Keratinocyte (primary cell): ENCODE measurements at regions not wholly inside any gene's neighbourhood (a gene's known extent, or its start where the extent isn't known, plus 50 kb on each side); places are given as distances from the start of the nearest gene placed in this dataset.

ENCODE experiments used
- DNase-seq: peaks from one replicate; pipeline ENCODE4 v3.0.0-alpha.2; 2011; ENCODE audit warnings: low read depth, missing footprints, low spot score
- FAIRE-seq: peaks from 2 replicates; lab custom pipeline; 2011; peaks lifted over from hg19 to GRCh38; lab: Jason Lieb, UNC
- H2AFZ ChIP-seq: 2 replicates; pipeline ENCODE4 v1.6.0; 2012; ENCODE audit warnings: low read length, control low read depth, inconsistent platforms; ENCODE audit not compliant: control insufficient read depth
- H3K27ac ChIP-seq: 2 replicates; pipeline ENCODE4 v1.5.1; 2011; ENCODE audit warnings: low read length; ENCODE audit not compliant: control insufficient read depth, insufficient read depth
- H3K27me3 ChIP-seq: 3 replicates; pipeline ENCODE4 v1.6.0; 2011; ENCODE audit warnings: low read length; ENCODE audit not compliant: control insufficient read depth, insufficient read depth; ENCODE audit errors: extremely low read depth
- H3K36me3 ChIP-seq, 2 experiments: 2 replicates in 1 of 2; 3 replicates in 1 of 2; pipeline ENCODE4 v1.5.1; 2011; ENCODE audit warnings: low read length in 2 of 2, mild to moderate bottlenecking in 1 of 2; ENCODE audit not compliant: control insufficient read depth in 2 of 2, insufficient read depth in 2 of 2; ENCODE audit errors: extremely low read depth in 1 of 2
- H3K4me1 ChIP-seq: 3 replicates; pipeline ENCODE4 v1.5.1; 2011; ENCODE audit warnings: low read length; ENCODE audit not compliant: control insufficient read depth, insufficient read depth; ENCODE audit errors: extremely low read depth
- H3K4me2 ChIP-seq: 3 replicates; pipeline ENCODE4 v1.6.0; 2011; ENCODE audit warnings: low read depth, low read length; ENCODE audit not compliant: control insufficient read depth, insufficient read depth; ENCODE audit errors: extremely low read depth
- H3K4me3 ChIP-seq, 3 experiments: fragments of 200-600 bp in 1 of 3; sonication (generic) in 1 of 3; 2 replicates in 2 of 3; 3 replicates in 1 of 3; pipeline ENCODE4 v1.5.1; 2011 to 2016; ENCODE audit warnings: low read length in 3 of 3, mild to moderate bottlenecking in 3 of 3, control low read depth in 2 of 3, inconsistent platforms in 1 of 3, low read depth in 1 of 3, mixed read lengths in 1 of 3, mixed run types in 1 of 3, moderate library complexity in 1 of 3; ENCODE audit not compliant: control insufficient read depth in 2 of 3, insufficient read depth in 2 of 3; ENCODE audit errors: extremely low read depth in 1 of 3
- H3K79me2 ChIP-seq: 2 replicates; pipeline ENCODE4 v1.6.0; 2012; ENCODE audit warnings: low read length; ENCODE audit not compliant: control insufficient read depth, insufficient read depth
- H3K9ac ChIP-seq: 3 replicates; pipeline ENCODE4 v1.6.0; 2011; ENCODE audit warnings: low read length; ENCODE audit not compliant: control insufficient read depth, insufficient read depth; ENCODE audit errors: extremely low read depth
- H3K9me1 ChIP-seq: 3 replicates; pipeline ENCODE4 v1.6.0; 2011; ENCODE audit warnings: low read length; ENCODE audit not compliant: control insufficient read depth, insufficient read depth; ENCODE audit errors: extremely low read depth
- H3K9me3 ChIP-seq: 2 replicates; pipeline ENCODE4 v1.5.1; 2012; ENCODE audit warnings: low read depth, low read length; ENCODE audit not compliant: control insufficient read depth
- H4K20me1 ChIP-seq: 3 replicates; pipeline ENCODE4 v1.6.0; 2011; ENCODE audit warnings: low read length; ENCODE audit not compliant: control insufficient read depth, insufficient read depth; ENCODE audit errors: extremely low read depth
- EZH2 ChIP-seq: IDR thresholded peaks from one replicate; pipeline ENCODE4 v1.6.1; 2012; ENCODE audit warnings: inconsistent platforms, mild to moderate bottlenecking, low read length, moderate library complexity
- dilution Hi-C: fragments of 300-500 bp; cut with MboI; formaldehyde crosslinking; loops from one replicate; pipeline ENCODE4 v1.7.0; 2020; ENCODE audit warnings: low sequenced_read_pairs; ENCODE audit not compliant: extremely low pct_ligation_motif_present
- TF ChIP-seq, protein P1 (sequence below), 3 experiments: IDR thresholded peaks in 1 of 3; conservative IDR thresholded peaks in 1 of 3; optimal IDR thresholded peaks in 1 of 3; 2 replicates in 2 of 3; 3 replicates in 1 of 3; pipeline versions ENCODE3 to v1.5.1; 2011; ENCODE audit warnings: low read length in 3 of 3, mild to moderate bottlenecking in 3 of 3, moderate library complexity in 2 of 3, control low read depth in 1 of 3, inconsistent platforms in 1 of 3; ENCODE audit not compliant: insufficient read depth in 2 of 3; ENCODE audit errors: extremely low read depth in 1 of 3

DNA sequence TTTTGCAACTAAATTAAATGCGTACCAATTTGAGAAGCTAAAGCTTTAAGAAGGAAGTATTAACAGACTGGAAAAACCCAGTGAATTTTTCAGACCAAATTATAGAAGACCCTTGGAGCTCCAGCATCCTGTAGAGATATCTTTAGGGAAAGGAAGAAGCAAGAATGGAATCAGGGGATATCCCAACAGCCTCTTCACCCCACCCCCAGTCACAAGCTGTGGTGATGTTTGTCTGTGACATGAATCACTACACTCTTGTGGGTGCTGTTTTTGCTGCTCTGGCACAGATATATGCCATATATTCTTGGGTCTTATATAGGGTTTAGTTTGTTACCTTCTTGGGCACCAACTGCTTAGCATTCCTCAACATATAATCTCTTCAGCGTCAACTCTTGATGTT lies 78.5 kb upstream of the BCL6 start:
- Histone ChIP-seq H4K20me1 (no peaks in the 10 kb centered on the region), H3K4me3 (no peak overlapping the region), H3K9ac (no peak overlapping the region), H3K36me3 (no peaks in the 10 kb centered on the region), H3K79me2 (no peaks in the 10 kb centered on the region), H3K4me2 (no peak overlapping the region), H3K9me3 (no peaks in the 10 kb centered on the region), H2AFZ (no peak overlapping the region), H3K9me1 (no peaks in the 10 kb centered on the region), H3K27ac (no peak overlapping the region), H3K27me3 (no peaks in the 10 kb centered on the region), H3K4me1 (no peaks in the 10 kb centered on the region)
- FAIRE-seq: no peak
- TF ChIP-seq, protein P1, sequence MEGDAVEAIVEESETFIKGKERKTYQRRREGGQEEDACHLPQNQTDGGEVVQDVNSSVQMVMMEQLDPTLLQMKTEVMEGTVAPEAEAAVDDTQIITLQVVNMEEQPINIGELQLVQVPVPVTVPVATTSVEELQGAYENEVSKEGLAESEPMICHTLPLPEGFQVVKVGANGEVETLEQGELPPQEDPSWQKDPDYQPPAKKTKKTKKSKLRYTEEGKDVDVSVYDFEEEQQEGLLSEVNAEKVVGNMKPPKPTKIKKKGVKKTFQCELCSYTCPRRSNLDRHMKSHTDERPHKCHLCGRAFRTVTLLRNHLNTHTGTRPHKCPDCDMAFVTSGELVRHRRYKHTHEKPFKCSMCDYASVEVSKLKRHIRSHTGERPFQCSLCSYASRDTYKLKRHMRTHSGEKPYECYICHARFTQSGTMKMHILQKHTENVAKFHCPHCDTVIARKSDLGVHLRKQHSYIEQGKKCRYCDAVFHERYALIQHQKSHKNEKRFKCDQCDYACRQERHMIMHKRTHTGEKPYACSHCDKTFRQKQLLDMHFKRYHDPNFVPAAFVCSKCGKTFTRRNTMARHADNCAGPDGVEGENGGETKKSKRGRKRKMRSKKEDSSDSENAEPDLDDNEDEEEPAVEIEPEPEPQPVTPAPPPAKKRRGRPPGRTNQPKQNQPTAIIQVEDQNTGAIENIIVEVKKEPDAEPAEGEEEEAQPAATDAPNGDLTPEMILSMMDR (optimal IDR thresholded peaks at IDR 0.05 in 1 of 3, IDR thresholded peaks at IDR 0.05 in 1 of 3, conservative IDR thresholded peaks at IDR 0.05 in 1 of 3; ENCODE audit: extremely low read depth in 1 of 3, insufficient read depth in 2 of 3, low read length in 3 of 3): no peak
- TF ChIP-seq EZH2: no peak
- dilution Hi-C loops: no loop called here
- no peak for DNase-seq

DNA sequence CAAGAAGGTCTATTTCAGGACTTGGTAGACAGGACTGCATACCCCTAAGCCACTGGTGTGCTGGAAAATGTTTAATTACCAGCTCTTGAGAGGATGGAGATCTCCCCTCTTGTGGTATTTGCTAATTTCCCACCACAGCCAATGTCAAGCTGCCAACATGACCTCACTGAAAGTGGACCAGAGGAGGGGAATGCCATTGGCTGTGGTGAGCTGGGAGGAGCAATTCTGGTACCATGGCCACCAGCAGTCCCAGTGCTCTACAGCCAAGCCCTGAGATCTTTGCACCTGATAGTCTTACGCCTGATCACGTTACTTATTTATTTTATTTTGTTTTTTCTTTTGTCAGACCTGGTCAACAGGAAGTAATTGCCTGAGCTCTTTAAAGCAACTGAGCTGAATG lies 82.5 kb upstream of the BCL6 start:
- Histone ChIP-seq H3K36me3 (no peaks in the 10 kb centered on the region), H3K27ac (no peak overlapping the region), H3K79me2 (no peaks in the 10 kb centered on the region), H3K9me3 (no peaks in the 10 kb centered on the region), H3K27me3 (no peaks in the 10 kb centered on the region), H3K4me2 (no peak overlapping the region), H2AFZ (no peak overlapping the region), H3K9me1 (no peaks in the 10 kb centered on the region), H3K4me3 (no peak overlapping the region), H3K4me1 (peaks cover 14% of the 10 kb centered on the region), H4K20me1 (no peaks in the 10 kb centered on the region), H3K9ac (no peak overlapping the region)
- DNase-seq (no peak), FAIRE-seq (no peak)
- TF ChIP-seq EZH2: no peak
- dilution Hi-C loops: no loop called here
